ENCODE measurements at regions not wholly inside any gene's neighbourhood (a gene's known extent, or its start where the extent isn't known, plus 50 kb on each side); places are given as distances from the start of the nearest gene placed in this dataset.

DNA sequence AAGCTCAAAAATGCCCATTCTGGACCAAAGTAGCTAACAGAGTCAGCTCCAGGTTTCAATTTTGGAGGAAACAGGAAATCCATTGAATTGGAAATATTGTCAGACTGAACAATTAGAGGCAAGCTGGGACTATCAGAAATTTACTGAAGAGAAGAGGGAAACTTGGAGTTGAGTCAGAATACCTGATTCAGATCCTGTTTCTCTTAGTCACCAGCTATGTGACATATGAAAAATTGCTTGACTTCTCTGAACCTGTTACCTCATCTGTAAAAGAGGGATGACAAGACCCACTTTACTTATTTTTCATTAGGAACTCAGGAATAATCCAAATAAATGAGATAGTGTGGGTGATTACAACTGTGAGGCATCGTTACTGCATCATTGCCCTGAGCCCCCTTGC, 148.9 kb upstream of the CADM1 start:
- CTCF ChIA-PET, result interaction anchor here (0.7 kb wide), 1 partner anchor 147 kb away, joined by 4 read pairs; no protein-coding TSS in a partner anchor
- no peak overlapping the region for H3K27ac Mint-ChIP-seq (ENCODE audit: unreplicated experiment)
- TF ChIP-seq CTCF (IDR thresholded peaks at IDR 0.05; ENCODE audit: insufficient read depth in 1 of 2, low read depth in 1 of 2, low read length in 1 of 2, severe bottlenecking in 1 of 2, unreplicated experiment in 1 of 2), result no peak

GRCh38 chr11:115652496-115652895, 148.3 kb upstream of the CADM1 start:
- TF ChIP-seq CTCF (IDR thresholded peaks at IDR 0.05; ENCODE audit: insufficient read depth in 1 of 2, low read depth in 1 of 2, low read length in 1 of 2, severe bottlenecking in 1 of 2, unreplicated experiment in 1 of 2), result no peak
- Histone ChIP-seq H3K4me1 (no peaks in the 10 kb centered on the region), H3K36me3 (ENCODE audit: control insufficient read depth, insufficient read depth, low read length) (no peaks in the 10 kb centered on the region), H3K9me3 (no peaks in the 10 kb centered on the region), H3K27me3 (replicated peaks; ENCODE audit: control insufficient read depth, insufficient read depth, low read length) (no peaks in the 10 kb centered on the region), H3K4me3 (ENCODE audit: low read depth, low read length) (no peak overlapping the region)
- DNase-seq, result no peak
- no peaks in the 10 kb centered on the region for H3K4me1 Mint-ChIP-seq (ENCODE audit: low read depth, unreplicated experiment)
- H3K4me3 Mint-ChIP-seq (ENCODE audit: unreplicated experiment), result no peak overlapping the region
- POLR2A ChIA-PET, result no interaction called here
- no TSS peak for BruUV-seq (replicated peaks)
- CTCF ChIA-PET, result no interaction called here
- H3K27ac Mint-ChIP-seq (ENCODE audit: unreplicated experiment), result no peak overlapping the region
- intact Hi-C loops (cut with micrococcal nuclease; ENCODE audit: unreplicated experiment), result no loop called here
- H3K9me3 Mint-ChIP-seq (ENCODE audit: unreplicated experiment), result no peaks in the 10 kb centered on the region
- H3K36me3 Mint-ChIP-seq (ENCODE audit: insufficient read depth, unreplicated experiment), result no peaks in the 10 kb centered on the region
- peaks cover 27% of the 10 kb centered on the region for H3K27me3 Mint-ChIP-seq (ENCODE audit: insufficient read depth, unreplicated experiment)

More for the DNA sequence above, 148.9 kb upstream of the CADM1 start:
- no peak overlapping the region for H3K4me3 ChIP-seq (ENCODE audit: low read depth, low read length)
- BruUV-seq (replicated peaks), result no TSS peak
- no peaks in the 10 kb centered on the region for H3K9me3 ChIP-seq
- no peak for DNase-seq
- intact Hi-C loops (cut with micrococcal nuclease; ENCODE audit: unreplicated experiment), result no loop called here
- H3K4me1 ChIP-seq, result no peaks in the 10 kb centered on the region
- Mint-ChIP-seq H3K9me3 (ENCODE audit: unreplicated experiment) (no peaks in the 10 kb centered on the region), H3K4me3 (ENCODE audit: unreplicated experiment) (no peak overlapping the region), H3K27me3 (ENCODE audit: insufficient read depth, unreplicated experiment) (peaks cover 27% of the 10 kb centered on the region), H3K4me1 (ENCODE audit: low read depth, unreplicated experiment) (no peaks in the 10 kb centered on the region), H3K36me3 (ENCODE audit: insufficient read depth, unreplicated experiment) (no peaks in the 10 kb centered on the region)
- H3K36me3 ChIP-seq (ENCODE audit: control insufficient read depth, insufficient read depth, low read length), result no peaks in the 10 kb centered on the region
- POLR2A ChIA-PET, result no interaction called here
- no peaks in the 10 kb centered on the region for H3K27me3 ChIP-seq (replicated peaks; ENCODE audit: control insufficient read depth, insufficient read depth, low read length)

- BruUV-seq (replicated peaks), result no TSS peak
- no peak overlapping the region for H3K4me3 Mint-ChIP-seq (ENCODE audit: unreplicated experiment)
- Histone ChIP-seq H3K4me3 (ENCODE audit: low read depth, low read length) (no peak overlapping the region), H3K9me3 (no peaks in the 10 kb centered on the region), H3K4me1 (no peaks in the 10 kb centered on the region), H3K27me3 (replicated peaks; ENCODE audit: control insufficient read depth, insufficient read depth, low read length) (no peaks in the 10 kb centered on the region), H3K36me3 (ENCODE audit: control insufficient read depth, insufficient read depth, low read length) (no peaks in the 10 kb centered on the region)
- H3K27me3 Mint-ChIP-seq (ENCODE audit: insufficient read depth, unreplicated experiment), result peaks cover 27% of the 10 kb centered on the region
- H3K27ac Mint-ChIP-seq (ENCODE audit: unreplicated experiment), result no peak overlapping the region
- no peaks in the 10 kb centered on the region for H3K4me1 Mint-ChIP-seq (ENCODE audit: low read depth, unreplicated experiment)
- no peaks in the 10 kb centered on the region for H3K36me3 Mint-ChIP-seq (ENCODE audit: insufficient read depth, unreplicated experiment)
- no peak for TF ChIP-seq CTCF (IDR thresholded peaks at IDR 0.05; ENCODE audit: insufficient read depth in 1 of 2, low read depth in 1 of 2, low read length in 1 of 2, severe bottlenecking in 1 of 2, unreplicated experiment in 1 of 2)
- ChIA-PET POLR2A (no interaction called here), CTCF (no interaction called here)
- no peak for DNase-seq
- no peaks in the 10 kb centered on the region for H3K9me3 Mint-ChIP-seq (ENCODE audit: unreplicated experiment)
- intact Hi-C loops (cut with micrococcal nuclease; ENCODE audit: unreplicated experiment), result no loop called here
Measured at GRCh38 chr11:115652094-115652493, 147.9 kb upstream of the CADM1 start.

Data from Caco-2 (cell line).